HG02938 (cell line): ENCODE measurements at regions not wholly inside any gene's neighbourhood (a gene's known extent, or its start where the extent isn't known, plus 50 kb on each side); places are given as distances from the start of the nearest gene placed in this dataset.

ENCODE experiments used
- ATAC-seq: cut with Tn5 transposase; IDR thresholded peaks from one replicate; pipeline ENCODE4 v1.9.1; 2021; ENCODE audit warnings: mild to moderate bottlenecking, moderate library complexity; ENCODE audit not compliant: unreplicated experiment

DNA sequence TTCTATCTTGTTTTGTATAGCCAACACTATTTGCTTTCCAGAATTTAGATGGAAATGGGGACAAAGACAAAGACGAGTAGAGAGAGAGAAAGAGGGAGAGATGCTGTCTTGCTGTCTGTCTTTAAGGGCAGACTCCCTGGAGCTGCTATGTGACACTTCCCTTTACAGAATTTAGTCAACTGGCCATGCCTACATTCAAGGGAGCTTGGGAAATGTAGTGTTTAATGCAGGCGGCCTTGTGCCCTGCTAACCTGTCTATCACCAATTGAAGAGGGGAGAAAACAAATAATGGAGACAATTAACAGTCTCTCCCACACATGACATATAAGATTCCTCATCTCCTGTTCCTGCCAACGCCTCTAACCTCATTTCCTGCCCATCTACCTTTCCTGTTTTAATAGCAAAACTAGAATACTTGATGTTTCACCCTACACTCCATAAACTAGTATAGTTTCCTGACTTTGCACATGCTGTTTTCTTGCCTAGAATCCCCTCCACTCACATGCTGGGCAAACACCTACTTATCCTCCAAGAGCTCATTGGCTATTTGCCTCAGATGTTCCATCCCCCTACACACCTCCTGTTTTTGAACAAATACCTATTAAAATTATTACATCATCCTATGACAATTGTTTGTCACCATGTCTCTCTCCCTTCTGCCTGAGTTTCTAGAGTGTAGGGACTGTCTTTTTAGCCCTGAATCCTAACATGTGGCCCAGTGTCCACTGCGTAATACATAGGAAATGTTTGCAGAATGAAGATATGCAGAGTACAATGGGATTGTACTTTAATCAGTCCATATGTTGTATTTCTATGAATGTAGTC, 117.2 kb downstream of the SLC25A24 start:
- no peak for ATAC-seq

DNA sequence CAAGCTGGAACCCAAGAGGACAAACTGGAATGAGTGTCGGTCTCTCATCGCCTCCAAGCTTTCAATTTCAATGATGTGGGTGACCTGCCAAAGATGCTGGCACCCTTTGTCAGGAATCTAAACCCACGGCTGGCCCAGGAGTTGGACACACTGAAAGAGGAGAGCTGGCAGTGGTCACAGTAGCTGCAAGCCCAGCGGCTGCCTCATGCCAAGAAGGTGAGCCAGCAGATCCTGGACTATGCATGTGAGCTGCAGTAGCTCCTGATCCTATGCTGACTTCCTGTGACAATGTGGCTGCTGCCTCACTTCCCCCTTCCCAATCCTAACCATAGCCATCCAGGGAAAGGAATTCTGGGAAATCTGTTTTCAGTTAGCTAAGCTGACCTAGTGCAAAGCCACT, 117.0 kb upstream of the VAV3 start:
- ATAC-seq = no peak

DNA sequence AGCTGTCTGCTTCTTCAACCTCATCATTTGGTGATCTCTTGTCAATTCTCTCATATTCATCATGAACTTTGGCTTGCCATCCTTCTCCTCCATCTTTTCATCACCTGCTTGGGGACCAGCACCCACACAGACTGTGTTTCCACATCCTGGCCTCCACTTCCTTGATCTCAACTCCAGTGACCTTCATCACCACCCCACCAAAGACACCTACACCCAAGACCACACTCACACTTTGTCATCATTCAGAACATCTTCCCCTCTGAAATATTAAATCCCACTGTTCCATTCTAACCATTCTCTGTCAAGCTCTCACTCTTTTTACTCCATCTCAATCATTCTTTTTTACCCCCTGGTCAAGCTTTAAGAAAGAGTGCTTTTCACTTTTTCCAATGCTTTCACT, 115.5 kb upstream of the VAV3 start:
- no peak for ATAC-seq

DNA sequence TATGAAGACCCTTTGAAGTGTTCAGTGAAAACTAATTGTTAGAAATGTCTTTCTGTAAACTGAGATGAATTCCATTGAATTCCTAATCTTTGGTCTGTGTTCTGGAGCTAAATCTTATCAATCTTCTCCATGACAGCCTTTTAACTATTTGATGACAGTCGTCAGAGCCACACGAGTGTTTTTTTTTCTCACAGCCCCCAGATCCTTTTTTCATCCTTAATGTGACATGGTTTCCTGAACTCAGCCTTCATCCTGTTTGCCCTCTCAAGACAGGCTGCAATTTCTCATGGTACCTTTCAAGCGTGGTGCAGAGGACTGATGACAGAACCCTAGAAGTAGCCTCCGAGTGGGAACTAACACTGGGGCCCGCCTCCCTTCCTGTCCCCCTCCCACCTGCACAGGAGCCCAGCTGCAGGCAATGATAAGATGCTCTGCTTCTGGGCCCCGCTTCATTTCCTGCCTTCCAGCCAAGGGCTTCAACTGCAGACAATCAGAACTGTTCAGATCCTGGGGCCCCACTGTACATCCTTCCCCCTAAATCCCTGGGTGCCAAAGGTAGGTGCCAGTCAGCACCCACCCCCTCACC, 114.6 kb upstream of the VAV3 start:
- ATAC-seq = no peak

DNA sequence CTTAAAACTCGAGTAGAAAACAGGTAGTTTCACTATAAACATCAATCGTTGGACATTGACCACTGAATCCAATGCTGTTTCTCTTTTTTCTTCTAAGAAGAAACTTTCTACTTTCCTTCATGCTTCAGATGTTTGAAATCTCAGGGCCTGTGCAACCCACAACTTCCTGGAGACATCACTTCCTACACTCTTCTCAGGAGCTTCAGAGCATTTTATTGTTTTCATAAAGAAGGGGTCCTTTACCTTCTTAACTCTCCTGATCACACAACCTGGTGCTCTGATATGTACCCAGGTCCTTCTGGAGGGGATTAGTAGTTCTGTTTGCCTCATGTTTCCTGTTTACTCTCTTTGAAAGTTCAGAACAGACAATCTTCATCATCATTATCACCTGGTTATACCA, 113.0 kb upstream of the VAV3 start:
- no peak for ATAC-seq

DNA sequence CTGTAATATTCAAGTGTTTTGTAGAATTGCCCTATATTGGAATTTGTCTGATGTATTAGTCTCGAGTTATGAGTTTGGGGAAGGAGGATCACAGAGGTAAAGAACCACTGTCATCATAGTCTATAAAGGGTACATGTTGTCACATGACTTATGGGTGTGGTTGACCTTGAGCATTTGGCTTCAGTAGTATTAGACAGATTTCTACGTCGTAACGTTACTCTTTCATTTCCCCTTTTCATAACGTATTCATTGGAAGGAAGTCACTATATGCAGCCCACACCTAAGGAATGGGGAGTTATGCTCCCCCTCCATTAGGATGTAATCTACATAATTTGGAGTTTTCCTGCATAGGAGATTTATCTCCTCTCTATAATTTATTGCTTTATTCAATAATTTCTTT, 110.1 kb upstream of the VAV3 start:
- ATAC-seq = peak; percentile 66

DNA sequence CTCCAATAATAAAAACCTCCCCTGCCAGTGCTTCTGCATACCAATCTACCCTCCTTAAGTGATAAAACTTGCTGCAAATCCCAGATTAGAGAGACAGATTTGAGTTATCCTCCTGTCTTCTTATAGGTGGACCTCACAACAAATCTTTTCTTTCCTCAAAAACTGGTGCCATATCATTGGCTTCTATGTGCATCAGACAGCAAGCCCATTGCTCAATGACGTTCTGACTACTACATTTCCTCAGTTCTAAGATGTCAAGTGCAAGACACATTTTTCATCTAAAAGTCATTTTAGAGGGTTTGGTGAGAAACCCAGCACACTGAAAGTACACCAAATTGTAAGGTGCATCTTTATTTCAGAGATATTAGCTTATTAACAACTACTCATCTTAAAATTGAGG, 107.8 kb upstream of the VAV3 start:
- no peak for ATAC-seq

DNA sequence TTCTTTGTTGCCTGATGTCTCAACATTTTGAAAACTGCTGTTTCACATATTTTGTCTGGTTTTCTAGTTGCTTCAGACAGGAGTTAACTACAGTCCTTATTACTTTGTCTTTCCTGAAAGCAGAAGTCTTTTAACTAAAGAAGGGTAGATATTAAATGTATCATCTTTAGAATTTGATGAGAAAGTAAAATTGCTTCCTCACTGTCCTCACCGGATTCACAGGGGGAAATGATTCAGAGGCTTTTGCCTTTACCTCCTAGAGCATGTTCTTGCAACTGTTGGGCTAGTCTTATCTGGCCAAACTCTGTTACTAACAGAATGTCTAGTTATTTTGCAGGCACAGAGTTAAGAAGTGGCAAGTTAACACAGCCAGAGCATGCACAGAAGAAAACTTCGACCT, 107.2 kb upstream of the VAV3 start:
- ATAC-seq = no peak

DNA sequence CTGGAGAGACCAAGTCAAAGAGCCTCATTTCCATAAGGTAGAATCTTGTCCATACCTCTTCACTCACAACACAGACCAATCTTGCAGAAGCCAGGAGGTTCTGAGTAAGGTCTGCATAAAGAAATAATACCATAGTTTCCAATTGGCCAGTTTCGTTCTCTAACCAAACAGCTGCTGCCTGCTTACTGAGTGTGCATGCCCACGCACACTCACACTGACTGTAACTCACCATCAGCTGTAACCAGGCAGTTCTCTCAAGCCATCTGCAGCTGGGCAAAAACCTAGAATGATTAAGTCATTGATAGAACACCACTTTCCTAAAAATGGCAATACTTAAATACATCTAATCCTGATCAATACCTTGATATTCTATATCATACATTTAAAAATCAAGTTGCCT, 106.6 kb upstream of the VAV3 start:
- ATAC-seq = peak; percentile 63

DNA sequence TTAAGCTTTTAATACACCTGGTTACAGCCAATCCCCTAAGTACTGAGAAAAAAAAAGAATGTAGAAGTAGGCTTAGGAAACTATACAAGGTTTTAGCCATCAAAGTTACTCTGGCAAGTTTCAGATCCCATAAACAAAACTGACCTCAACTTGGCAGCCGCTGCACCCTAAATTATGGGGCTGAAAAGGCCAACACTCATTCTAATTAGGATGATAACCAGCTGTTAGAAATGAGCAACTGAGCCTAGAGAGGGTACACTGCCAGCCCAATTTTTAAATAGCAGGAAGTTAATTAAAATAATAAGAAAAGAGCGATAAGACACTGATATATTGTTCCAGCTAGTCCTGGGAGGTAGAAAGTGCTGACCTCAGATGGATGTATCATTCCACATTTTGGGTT, 105.7 kb upstream of the VAV3 start:
- ATAC-seq = no peak

DNA sequence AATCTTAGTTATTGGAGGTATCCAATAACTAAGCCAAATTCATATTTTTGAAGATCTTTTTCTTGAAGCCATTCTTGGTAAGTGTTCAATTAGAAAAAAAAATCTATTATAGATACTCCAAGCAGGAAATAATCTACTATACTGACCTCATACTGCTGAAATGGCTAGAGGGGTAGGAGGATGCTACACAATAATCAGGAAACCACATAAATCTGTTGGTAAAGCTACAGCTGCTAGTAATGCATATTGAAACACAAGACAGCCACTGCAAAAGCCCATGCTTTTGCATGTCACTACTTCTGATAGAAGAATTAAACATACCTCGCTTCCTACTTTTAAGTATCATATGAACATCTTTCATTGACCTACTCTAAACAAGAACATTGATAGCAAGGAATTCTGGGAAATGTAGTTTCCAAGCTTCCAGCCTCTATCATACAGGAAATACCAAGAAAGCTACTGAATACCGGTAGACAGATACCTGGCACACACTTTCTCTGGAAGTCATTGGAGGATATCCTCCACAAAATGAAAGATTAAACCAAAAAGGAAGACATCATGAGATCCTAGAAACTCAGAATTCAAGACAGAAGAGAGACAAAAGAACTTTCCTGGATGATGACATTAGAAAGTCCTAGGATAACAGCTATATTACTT, 103.0 kb upstream of the VAV3 start:
- ATAC-seq = no peak

DNA sequence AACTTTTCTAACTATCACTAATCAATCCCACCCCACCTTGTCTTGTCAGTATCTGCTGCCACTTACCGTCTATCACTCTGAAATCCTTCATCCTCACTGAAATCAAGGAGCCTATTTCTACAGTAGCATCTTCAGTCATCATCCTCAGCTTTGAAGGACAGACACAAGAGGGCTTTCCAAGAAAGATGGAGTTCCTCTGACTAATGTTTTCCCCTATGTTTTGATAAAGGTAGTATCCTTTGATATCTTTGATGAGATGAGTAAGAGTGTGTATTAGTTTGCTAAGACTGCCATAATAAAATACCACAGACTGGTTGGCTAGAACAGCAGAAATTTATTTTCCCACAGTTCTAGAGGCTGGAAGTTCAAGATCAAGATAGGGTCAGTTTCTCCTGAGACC, 101.8 kb upstream of the VAV3 start:
- ATAC-seq = no peak

DNA sequence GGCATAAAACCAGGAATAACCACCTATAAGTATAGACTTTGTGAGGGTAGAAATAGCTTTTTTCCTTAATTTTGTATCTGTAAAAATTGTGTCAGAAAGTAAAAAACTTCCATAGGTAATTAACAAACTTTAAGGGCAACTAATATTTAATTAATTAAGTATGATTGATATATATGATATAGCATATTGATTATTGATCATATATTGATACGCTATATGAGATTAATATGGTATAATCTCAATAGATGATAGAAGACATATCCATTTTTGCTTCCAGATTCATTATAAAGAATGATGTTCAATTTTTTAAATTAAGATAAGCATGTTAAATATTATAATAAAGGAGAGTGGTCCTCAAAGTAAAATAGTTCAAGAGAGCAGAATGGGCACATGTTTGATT, 99.3 kb upstream of the VAV3 start:
- ATAC-seq = no peak

DNA sequence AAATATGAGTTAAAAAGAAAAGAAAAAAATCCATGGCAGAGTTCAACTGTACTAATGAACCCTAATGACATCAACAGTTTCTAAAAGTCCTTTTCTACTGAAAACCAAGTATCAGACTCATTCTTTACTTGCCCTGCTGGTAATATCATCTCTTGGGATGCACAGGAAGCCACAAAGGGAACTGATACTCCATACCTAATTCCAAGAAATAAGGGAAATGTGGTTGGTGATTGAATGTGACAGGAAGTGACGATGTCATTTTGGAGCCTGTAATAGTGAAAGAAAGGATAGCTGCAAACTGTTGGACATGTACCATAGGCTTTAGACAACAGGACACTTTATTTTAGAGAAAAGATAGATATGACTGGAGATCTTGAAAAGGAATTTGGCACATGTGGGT, 98.7 kb upstream of the VAV3 start:
- no peak for ATAC-seq

DNA sequence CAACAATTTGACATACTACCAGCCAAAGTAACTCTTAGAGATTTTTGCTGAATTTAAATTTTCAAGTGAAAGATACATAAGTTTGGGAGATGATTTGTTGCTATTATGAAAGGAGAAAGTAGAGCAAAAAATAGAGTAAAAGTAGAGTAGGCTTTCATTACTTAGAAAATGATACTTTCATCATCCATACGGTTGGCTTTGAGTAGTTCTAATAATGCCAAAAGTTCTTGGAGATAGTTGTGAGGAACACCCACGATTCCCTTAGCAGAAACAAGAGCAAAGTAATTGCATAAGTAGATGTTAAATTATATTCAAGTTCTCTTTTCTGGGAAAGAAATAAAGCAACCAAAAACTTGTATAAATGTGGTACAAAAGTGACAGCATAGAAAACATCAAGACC, 95.0 kb upstream of the VAV3 start:
- no peak for ATAC-seq

DNA sequence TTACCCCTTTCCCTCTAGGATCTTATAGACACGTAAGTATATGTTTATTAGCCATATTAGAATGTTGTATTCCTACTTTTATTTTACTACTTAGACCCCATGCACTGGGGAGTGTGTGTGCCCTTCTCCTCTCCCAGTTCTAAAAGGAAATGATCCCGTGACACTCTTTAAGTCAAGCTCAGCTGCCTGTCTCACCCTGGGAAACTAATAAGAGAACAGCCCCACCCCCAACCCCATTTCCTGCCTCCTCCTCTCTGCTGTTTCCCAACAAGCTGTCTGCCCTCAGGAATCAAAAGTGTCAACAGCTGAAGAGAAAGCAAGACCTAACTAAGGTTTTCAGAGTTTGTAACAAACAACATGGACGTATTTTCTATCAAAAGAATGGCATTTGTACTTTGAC, 92.6 kb upstream of the VAV3 start:
- ATAC-seq = no peak

DNA sequence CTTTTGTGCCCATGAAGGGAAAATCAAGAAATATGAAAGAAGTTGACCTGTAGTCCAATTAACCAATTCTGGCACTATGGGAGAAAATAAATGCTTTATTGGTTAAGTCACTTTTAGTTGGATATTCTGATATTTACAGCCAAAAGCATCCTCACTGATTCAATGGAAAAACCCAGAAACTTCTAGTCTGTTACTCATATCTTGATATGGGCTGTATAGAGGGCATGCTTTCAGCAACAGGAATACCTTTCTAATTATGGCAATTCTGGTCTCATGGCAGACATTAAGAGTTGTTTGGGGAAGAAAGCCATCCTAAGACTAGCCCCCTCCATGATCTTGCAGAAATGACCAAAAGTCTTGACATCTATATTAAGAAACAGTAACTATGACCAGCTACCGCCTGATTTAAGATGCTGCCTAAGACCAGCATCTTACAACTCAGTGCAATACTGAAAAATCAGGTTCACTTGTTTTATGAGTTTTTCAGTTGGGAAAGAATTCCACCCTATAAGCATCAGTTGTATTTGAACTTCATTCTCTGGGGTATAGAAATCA, 91.5 kb upstream of the VAV3 start:
- ATAC-seq = no peak

DNA sequence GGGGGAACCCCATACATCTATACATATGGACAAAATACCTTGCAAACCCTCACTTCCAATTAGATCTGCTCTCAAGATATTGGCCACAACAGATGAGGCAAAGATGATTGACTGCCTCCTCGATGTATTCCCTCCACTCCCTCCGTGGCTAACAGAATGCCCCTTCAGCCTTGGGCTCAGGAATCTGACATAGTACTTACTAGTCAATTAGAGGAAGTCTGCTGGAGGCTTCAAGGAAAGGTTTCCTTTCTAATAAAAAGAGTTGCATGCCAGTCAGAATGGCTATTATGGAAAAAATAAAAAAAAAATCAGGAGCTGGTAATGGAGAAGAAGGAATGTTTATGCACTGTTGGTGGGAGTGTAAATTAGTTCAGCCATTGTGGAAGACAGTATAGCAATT, 90.4 kb upstream of the VAV3 start:
- no peak for ATAC-seq

DNA sequence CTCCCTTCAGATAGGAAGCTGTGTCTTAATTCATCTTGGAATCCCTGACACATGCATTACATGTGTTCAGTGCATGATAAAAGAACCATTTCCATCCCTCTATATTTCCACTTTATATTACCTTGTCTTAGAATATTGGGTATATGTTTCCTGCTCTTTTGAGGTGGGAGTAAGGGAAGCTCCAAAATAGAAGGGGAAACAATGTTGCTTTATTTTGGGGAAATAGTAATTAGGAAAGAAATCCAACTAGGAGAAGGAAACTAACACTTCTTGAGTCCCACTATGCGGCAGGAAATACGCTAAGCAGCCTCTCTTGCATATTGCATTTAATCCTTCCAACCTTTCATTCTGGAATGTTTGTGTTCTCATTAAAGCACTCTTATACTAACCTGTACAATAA, 89.4 kb upstream of the VAV3 start:
- no peak for ATAC-seq

DNA sequence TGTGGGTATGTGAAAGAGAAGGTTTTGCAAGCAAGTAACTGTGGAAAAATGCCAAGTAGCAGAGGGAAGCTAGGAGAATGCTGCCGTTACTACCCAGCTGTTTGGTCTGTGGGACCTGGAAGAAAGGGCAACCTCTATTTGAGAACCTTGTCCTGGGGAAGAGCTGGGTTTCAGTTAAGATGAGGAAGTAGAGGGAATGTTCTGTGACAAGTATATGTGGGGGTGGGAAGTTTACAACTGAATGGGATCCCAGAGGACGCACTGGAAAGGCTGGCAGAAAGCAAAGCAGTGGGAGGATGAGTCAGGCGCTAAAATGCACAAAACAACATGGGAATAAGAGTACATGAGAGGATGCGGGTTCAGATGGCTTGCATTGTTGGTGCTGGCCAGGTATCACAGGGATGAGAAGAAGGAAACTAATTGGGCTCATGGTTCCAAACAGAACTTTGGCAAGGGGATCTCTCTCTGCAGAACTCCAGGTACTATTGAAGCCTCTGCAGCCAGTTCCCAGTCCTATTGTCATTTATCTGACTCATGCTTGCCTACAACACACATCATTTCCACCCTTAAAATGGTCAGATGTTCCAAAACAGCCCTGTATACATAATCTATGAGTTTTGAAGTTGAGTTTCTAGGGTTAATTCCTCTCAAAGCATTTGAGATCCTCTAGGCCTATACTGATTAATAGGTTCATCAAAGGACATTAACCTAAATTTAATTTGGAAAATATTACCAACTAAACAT, 88.5 kb upstream of the VAV3 start:
- no peak for ATAC-seq

DNA sequence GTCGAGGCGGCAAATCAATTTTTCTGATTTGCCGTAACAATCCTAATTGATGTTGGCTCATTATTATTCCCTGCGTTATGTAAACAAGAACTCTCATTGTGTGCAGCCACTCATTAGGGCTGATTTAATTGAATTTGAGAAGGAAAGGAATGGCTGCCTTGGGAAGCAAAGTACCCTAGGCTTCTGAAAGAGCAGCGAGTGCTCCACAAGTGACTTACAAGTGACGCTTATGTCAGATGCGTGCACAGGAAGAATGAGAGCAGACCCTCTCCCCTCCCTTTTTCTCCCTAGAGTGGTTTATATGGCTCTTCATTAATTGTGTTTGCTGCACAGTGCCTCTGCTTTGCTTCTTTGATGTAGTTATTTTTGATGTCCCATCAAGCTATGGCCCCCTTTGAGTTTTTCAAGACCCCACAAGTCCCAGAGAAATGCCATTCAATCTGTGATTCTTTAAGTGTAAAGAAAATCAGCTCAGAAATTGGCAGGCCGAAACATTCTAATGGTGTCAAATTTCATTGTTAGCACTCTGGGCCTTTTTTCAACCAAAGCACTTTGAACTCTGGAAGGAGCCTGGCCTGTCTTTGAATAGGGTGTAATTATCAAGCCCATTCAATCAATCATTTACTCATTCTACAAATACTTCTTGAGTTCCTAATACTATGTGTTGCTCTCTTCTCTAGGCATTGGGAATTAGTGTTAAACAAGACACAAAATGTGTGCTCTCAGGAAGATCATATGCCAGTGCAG, 86.8 kb upstream of the VAV3 start:
- no peak for ATAC-seq
